ENCODE measurements at regions not wholly inside any gene's neighbourhood (a gene's known extent, or its start where the extent isn't known, plus 50 kb on each side); places are given as distances from the start of the nearest gene placed in this dataset.

DNA sequence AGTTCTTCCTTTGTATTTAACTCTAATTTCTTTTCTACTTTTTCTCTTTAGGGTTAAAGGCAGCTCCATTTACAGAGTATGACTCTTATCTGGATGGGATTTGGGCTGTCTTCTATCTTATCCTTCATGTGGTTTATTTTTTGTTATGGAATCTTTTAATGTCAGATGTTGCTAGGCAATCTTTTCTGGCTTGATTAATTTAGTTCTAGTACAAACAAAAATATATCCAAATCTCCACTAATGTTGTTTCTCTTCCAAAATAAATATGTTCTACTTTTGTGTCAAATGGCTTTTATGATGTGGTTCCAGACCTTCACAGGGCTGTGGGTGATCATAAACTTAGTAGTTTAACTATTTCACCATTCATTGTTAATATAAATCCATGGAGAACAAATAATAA, 246.9 kb downstream of the AHR start:
- TF ChIP-seq EZH2 (IDR thresholded peaks at IDR 0.05; ENCODE audit: low read depth) (no peak), CTCF (conservative IDR thresholded peaks at IDR 0.05) (no peak)

Data from PC-9 (cell line).